ENCODE measurements at regions not wholly inside any gene's neighbourhood (a gene's known extent, or its start where the extent isn't known, plus 50 kb on each side); places are given as distances from the start of the nearest gene placed in this dataset.

- TF ChIP-seq CTCF (IDR thresholded peaks at IDR 0.05; ENCODE audit: insufficient read depth, low read length, poor library complexity, severe bottlenecking), result no peak
- no peak for TF ChIP-seq EZH2phosphoT487 (conservative IDR thresholded peaks at IDR 0.05; ENCODE audit: low read length)
Measured at GRCh38 chr13:111514610-111515306, 194.3 kb downstream of the TEX29 start.
